ENCODE measurements at regions not wholly inside any gene's neighbourhood (a gene's known extent, or its start where the extent isn't known, plus 50 kb on each side); places are given as distances from the start of the nearest gene placed in this dataset.

DNA sequence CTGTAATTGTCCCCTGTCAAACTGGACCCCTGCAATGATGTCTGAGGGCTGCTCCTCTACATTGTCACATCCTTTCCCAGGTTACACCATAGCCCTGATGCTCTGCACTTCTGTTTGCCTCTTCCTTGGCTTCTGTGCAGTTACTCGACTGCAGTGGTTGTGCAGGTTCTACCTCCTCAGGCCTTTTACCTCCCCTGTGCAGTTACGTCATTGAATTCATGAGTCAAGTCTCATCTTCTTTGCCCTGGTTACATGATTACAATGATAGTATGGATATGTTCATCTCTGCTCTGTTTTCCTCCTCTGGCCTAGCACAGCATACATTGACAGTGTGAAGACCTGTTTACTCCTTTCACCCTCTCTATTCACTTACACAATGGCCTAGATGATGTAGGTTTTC, 83.2 kb downstream of the FAM47B start:
- H3K4me3 ChIP-seq (ENCODE audit: low read depth, low read length): no peak overlapping the region
- no peak for DNase-seq (ENCODE audit: low read depth)
- no peak for TF ChIP-seq CTCF (IDR thresholded peaks at IDR 0.05; ENCODE audit: insufficient read depth, low read depth, low read length)

- no peak for DNase-seq (ENCODE audit: low read depth)
- TF ChIP-seq CTCF (IDR thresholded peaks at IDR 0.05; ENCODE audit: insufficient read depth, low read depth, low read length): no peak
- no peak overlapping the region for H3K4me3 ChIP-seq (ENCODE audit: low read depth, low read length)
Observed at GRCh38 chrX:35040871-35041270, 98.3 kb downstream of the FAM47B start.

GRCh38 chrX:35046660-35047296, 104.2 kb downstream of the FAM47B start:
- no peak overlapping the region for H3K4me3 ChIP-seq (ENCODE audit: low read depth, low read length)
- TF ChIP-seq CTCF (IDR thresholded peaks at IDR 0.05; ENCODE audit: insufficient read depth, low read depth, low read length): no peak
- peak; percentile 8 for DNase-seq (ENCODE audit: low read depth)

- H3K4me3 ChIP-seq (ENCODE audit: low read depth, low read length): no peak overlapping the region
- no peak for DNase-seq (ENCODE audit: low read depth)
- TF ChIP-seq CTCF (IDR thresholded peaks at IDR 0.05; ENCODE audit: insufficient read depth, low read depth, low read length): no peak
Observed at GRCh38 chrX:35076061-35076460, 133.5 kb downstream of the FAM47B start.

DNA sequence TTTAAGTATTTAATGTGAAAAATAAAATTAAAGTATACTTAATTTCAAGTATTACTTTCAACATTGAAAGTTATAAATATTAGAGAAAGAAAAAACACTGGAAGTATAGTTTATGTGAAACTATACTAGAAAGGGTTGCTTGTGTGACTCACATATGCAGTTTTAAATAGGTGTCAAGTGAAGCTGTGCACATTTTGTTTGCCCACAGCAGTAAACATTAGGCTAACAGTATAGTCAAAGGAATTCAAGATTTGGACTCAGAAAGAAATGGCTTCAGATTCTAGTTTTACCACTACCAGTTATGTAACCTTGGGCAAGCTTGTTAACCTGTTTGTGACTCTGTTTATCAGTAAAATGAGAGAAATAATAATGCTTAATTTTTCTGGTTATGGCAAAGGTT, 148.2 kb downstream of the FAM47B start:
- no peak for DNase-seq (ENCODE audit: low read depth)
- H3K4me3 ChIP-seq (ENCODE audit: low read depth, low read length): no peak overlapping the region
- TF ChIP-seq CTCF (IDR thresholded peaks at IDR 0.05; ENCODE audit: insufficient read depth, low read depth, low read length): no peak

GRCh38 chrX:35098419-35098818, 155.8 kb downstream of the FAM47B start:
- no peak for TF ChIP-seq CTCF (IDR thresholded peaks at IDR 0.05; ENCODE audit: insufficient read depth, low read depth, low read length)
- peak; percentile 1 for DNase-seq (ENCODE audit: low read depth)
- no peak overlapping the region for H3K4me3 ChIP-seq (ENCODE audit: low read depth, low read length)

- DNase-seq (ENCODE audit: low read depth): no peak
- no peak for TF ChIP-seq CTCF (IDR thresholded peaks at IDR 0.05; ENCODE audit: insufficient read depth, low read depth, low read length)
Observed at GRCh38 chrX:35101901-35102300, 159.3 kb downstream of the FAM47B start.

More at GRCh38 chrX:35101901-35102300, 159.3 kb downstream of the FAM47B start:
- no peak overlapping the region for H3K4me3 ChIP-seq (ENCODE audit: low read depth, low read length)

Measured in fibroblast of villous mesenchyme (primary cell).